ENCODE measurements at regions not wholly inside any gene's neighbourhood (a gene's known extent, or its start where the extent isn't known, plus 50 kb on each side); places are given as distances from the start of the nearest gene placed in this dataset.

- POLR2A ChIA-PET (ENCODE audit: partially characterized antibody) = no interaction called here
- Histone ChIP-seq H3K56ac (replicated peaks; ENCODE audit: insufficient read length, low read depth, low read length) (no peak overlapping the region), H2BK20ac (ENCODE audit: low read length) (no peak overlapping the region), H4K8ac (ENCODE audit: extremely low read depth, insufficient read depth, low read length) (no peak overlapping the region), H3K4me2 (ENCODE audit: insufficient read depth in 1 of 2, low read depth in 2 of 2, low read length in 2 of 2) (no peak overlapping the region), H3K79me1 (ENCODE audit: low read depth, low read length) (no peaks in the 10 kb centered on the region), H3K23ac (ENCODE audit: insufficient read length) (no peak overlapping the region), H3K27ac (ENCODE audit: low read depth, low read length) (no peak overlapping the region), H3K9ac (replicated peaks in 1 of 4; ENCODE audit: extremely low read depth in 1 of 4, low read depth in 3 of 4, low read length in 3 of 4) (no peak overlapping the region), H3K27me3 (replicated peaks in 1 of 4; ENCODE audit: control insufficient read depth in 3 of 4, extremely low read depth in 1 of 4, insufficient read depth in 3 of 4, low read length in 3 of 4) (no peaks in the 10 kb centered on the region), H4K5ac (ENCODE audit: insufficient read length, low read depth, low read length) (no peak overlapping the region), H3K18ac (ENCODE audit: extremely low read depth, low read length) (no peak overlapping the region), H3K4me3 (ENCODE audit: extremely low read depth in 1 of 4, insufficient read depth in 2 of 4, low read depth in 3 of 4, low read length in 4 of 4) (no peak overlapping the region), H2BK120ac (replicated peaks; ENCODE audit: low read depth, low read length) (no peak overlapping the region), H3K36me3 (ENCODE audit: control insufficient read depth in 2 of 4, insufficient read depth in 4 of 4, low read length in 3 of 4) (no peaks in the 10 kb centered on the region), H4K91ac (replicated peaks; ENCODE audit: insufficient read length, low read length) (no peak overlapping the region), H3K23me2 (ENCODE audit: low read depth, low read length) (no peaks in the 10 kb centered on the region), H3K4ac (replicated peaks; ENCODE audit: insufficient read length, low read depth, low read length) (no peak overlapping the region), H3K9me3 (ENCODE audit: insufficient read depth in 2 of 2, low read depth in 1 of 2, low read length in 1 of 2) (no peaks in the 10 kb centered on the region), H2AFZ (ENCODE audit: low read length) (no peak overlapping the region), H2BK5ac (ENCODE audit: low read depth, low read length) (no peak overlapping the region), H3K79me2 (ENCODE audit: control insufficient read depth in 1 of 2, insufficient read depth in 2 of 2, low read length in 2 of 2) (no peaks in the 10 kb centered on the region), H4K20me1 (replicated peaks in 1 of 2; ENCODE audit: control insufficient read depth in 1 of 2, insufficient read depth in 2 of 2, low read length in 2 of 2) (no peaks in the 10 kb centered on the region), H3K4me1 (replicated peaks in 1 of 4; ENCODE audit: control insufficient read depth in 3 of 4, insufficient read depth in 4 of 4, low read length in 3 of 4) (no peaks in the 10 kb centered on the region), H2AK5ac (ENCODE audit: low read depth, low read length) (no peak overlapping the region), H2BK12ac (ENCODE audit: low read depth, low read length) (no peak overlapping the region), H3K14ac (ENCODE audit: insufficient read length) (no peak overlapping the region), H2BK15ac (ENCODE audit: low read length) (no peak overlapping the region)
- whole genome bisulfite sequencing, 2 experiments (ENCODE audit: extremely low coverage in 1 of 2, insufficient coverage in 1 of 2, insufficient read length in 1 of 2, insufficient replicate concordance in 2 of 2, low coverage in 1 of 2, low lambda C conversion rate in 2 of 2, missing lambda C conversion rate in 1 of 2) = 91% methylated on average over 4 of the region's 4 CpGs; no CpG with 5 or more reads in 1 of the 2 experiments
- FAIRE-seq (no peak), DNase-seq (ENCODE audit: low read depth in 1 of 2, low spot score in 2 of 2) (no peak)
- CTCF ChIA-PET (ENCODE audit: partially characterized antibody) = interaction anchor here (0.6 kb wide), 1 partner anchor 93 kb away, joined by 4 read pairs; no protein-coding TSS in a partner anchor
- TF ChIP-seq JUN (IDR thresholded peaks at IDR 0.05; ENCODE audit: low read depth, low read length) = no peak
- TF ChIP-seq BCL11A (IDR thresholded peaks at IDR 0.05; ENCODE audit: low read depth in 2 of 2, low read length in 2 of 2) = no peak
These were observed 123.5 kb downstream of the LRRC70 start for GRCh38 chr5:62702126-62702525.

Data from H1 (cell line).